GM12892 (cell line): ENCODE measurements at regions not wholly inside any gene's neighbourhood (a gene's known extent, or its start where the extent isn't known, plus 50 kb on each side); places are given as distances from the start of the nearest gene placed in this dataset.

Source experiments
- POLR2A ChIP-seq: IDR thresholded peaks from 2 replicates; pipeline ENCODE4 v1.6.1; 2011; ENCODE audit warnings: low read depth, low read length, control low read depth
- POLR2AphosphoS5 ChIP-seq: IDR thresholded peaks from 2 replicates; pipeline ENCODE4 v1.6.1; 2011; ENCODE audit warnings: low read depth, low read length, control low read depth
- TAF1 ChIP-seq: IDR thresholded peaks from 2 replicates; pipeline ENCODE4 v1.6.1; 2011; ENCODE audit warnings: low read depth, mild to moderate bottlenecking, control low read depth, low read length, borderline replicate concordance

- TF ChIP-seq POLR2A (no peak), POLR2AphosphoS5 (no peak), TAF1 (no peak)
Observed at GRCh38 chr15:92821491-92822116, 78.5 kb upstream of the CHD2 start.
